CD4-positive, alpha-beta T cell (primary cell): ENCODE measurements at regions not wholly inside any gene's neighbourhood (a gene's known extent, or its start where the extent isn't known, plus 50 kb on each side); places are given as distances from the start of the nearest gene placed in this dataset.

ENCODE experiments used
- ATAC-seq: fragments of 200-7000 bp; cut with Tn5 transposase; one replicate; pipeline ENCODE4 v1.10.0; 2022; ENCODE audit warnings: mild to moderate bottlenecking; ENCODE audit not compliant: poor library complexity
- CTCF ChIA-PET: fragments of 350-600 bp; sonication (Branson Sonifier 250); formaldehyde crosslinking; loops from one replicate; lab custom pipeline; 2021; ENCODE audit warnings: antibody characterized with exemption, inconsistent platforms; lab: Charles Lee
- POLR2A ChIA-PET: fragments of 350-600 bp; sonication (Branson Sonifier 250); formaldehyde crosslinking; loops from one replicate; lab custom pipeline; 2021; ENCODE audit warnings: antibody characterized with exemption, inconsistent platforms; lab: Charles Lee
- DNase-seq, 14 experiments: peaks; one replicate each; pipeline ENCODE4 v3.0.0-alpha.2; 2013 to 2020; ENCODE audit warnings: mixed read lengths in 2 of 14
- H3K27ac ChIP-seq, 2 donors: one replicate each; pipeline versions ENCODE4 v1.5.1 to v1.7.0; 2013; ENCODE audit warnings: low read length in 2 of 2, low read depth in 1 of 2, mild to moderate bottlenecking in 1 of 2
- H3K27me3 ChIP-seq, 2 experiments: 1 replicate in 1 of 2; 2 replicates in 1 of 2; pipeline versions ENCODE4 v1.6.1 to v1.7.0; 2013; ENCODE audit warnings: low read length in 2 of 2, control low read depth in 1 of 2, mild to moderate bottlenecking in 1 of 2, moderate library complexity in 1 of 2; ENCODE audit not compliant: insufficient read depth in 2 of 2, control insufficient read depth in 1 of 2
- H3K36me3 ChIP-seq: one replicate; pipeline ENCODE4 v1.6.1; 2013; ENCODE audit warnings: low read length, control low read depth; ENCODE audit not compliant: insufficient read depth
- H3K4me1 ChIP-seq: one replicate; pipeline ENCODE4 v1.6.1; 2013; ENCODE audit warnings: low read length, control low read depth; ENCODE audit not compliant: insufficient read depth
- H3K4me3 ChIP-seq: one replicate; pipeline ENCODE4 v1.5.1; 2013; ENCODE audit warnings: mild to moderate bottlenecking, low read length, moderate library complexity
- H3K9me3 ChIP-seq, 2 experiments: 1 replicate in 1 of 2; 2 replicates in 1 of 2; pipeline versions ENCODE4 v1.6.1 to v1.7.0; 2013; ENCODE audit warnings: low read length in 2 of 2, mild to moderate bottlenecking in 2 of 2, control low read depth in 1 of 2, moderate library complexity in 1 of 2; ENCODE audit not compliant: control insufficient read depth in 1 of 2, insufficient read depth in 1 of 2
- H3K27ac Mint-ChIP-seq: one replicate; pipeline ENCODE4 v1.8.0; 2020; ENCODE audit warnings: mixed read lengths
- H3K27me3 Mint-ChIP-seq: one replicate; pipeline ENCODE4 v1.8.0; 2021; ENCODE audit warnings: mixed read lengths
- H3K36me3 Mint-ChIP-seq: one replicate; pipeline ENCODE4 v1.8.0; 2021; ENCODE audit warnings: low read depth, mixed read lengths
- H3K4me1 Mint-ChIP-seq: one replicate; pipeline ENCODE4 v1.8.0; 2021; ENCODE audit warnings: low read depth, mixed read lengths
- H3K4me3 Mint-ChIP-seq: one replicate; pipeline ENCODE4 v1.8.0; 2020; ENCODE audit warnings: mild to moderate bottlenecking, mixed read lengths
- H3K9me3 Mint-ChIP-seq: one replicate; pipeline ENCODE4 v1.8.0; 2020; ENCODE audit warnings: mixed read lengths
- CTCF ChIP-seq: fragments of 200-600 bp; IDR thresholded peaks from one replicate; pipeline ENCODE4 v1.8.0; 2022; ENCODE audit warnings: antibody characterized with exemption, mild to moderate bottlenecking
- intact Hi-C, 2 experiments: fragments of 100-400 bp; cut with DNase I in 1 of 2; cut with micrococcal nuclease in 1 of 2; formaldehyde crosslinking; loops; one replicate each; pipeline versions ENCODE4 v1.15.1 to v1.9.0; 2023 to 2025; cut with DNase I, micrococcal nuclease

DNA sequence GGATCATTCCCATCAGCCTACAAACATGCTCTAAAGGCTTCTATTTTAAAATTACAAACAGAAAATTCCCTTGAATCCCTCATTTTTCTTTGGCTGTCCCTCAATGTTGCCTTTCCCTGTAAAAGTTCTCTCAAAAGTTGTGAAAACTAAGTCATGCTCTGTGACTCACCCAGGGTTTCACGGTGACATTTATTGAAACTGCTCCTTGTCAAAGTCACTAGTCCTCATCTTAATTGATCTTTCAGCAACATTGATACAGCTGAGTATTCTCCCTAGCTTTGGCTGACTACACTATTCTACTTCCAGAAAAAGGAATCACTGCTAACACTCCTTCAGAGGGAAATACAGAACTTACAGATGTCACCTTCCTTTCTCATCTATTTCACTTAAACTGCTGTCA is 65.7 kb downstream of the ASCL4 start:
- no peak overlapping the region for H3K4me3 ChIP-seq
- POLR2A ChIA-PET = no interaction called here
- peaks cover 0 to 14% of the 10 kb centered on the region in 2 experiments for H3K9me3 ChIP-seq
- no peaks in the 10 kb centered on the region for H3K36me3 ChIP-seq
- intact Hi-C loops = no loop called here
- TF ChIP-seq CTCF = no peak
- H3K27me3 ChIP-seq = peaks cover 22 to 46% of the 10 kb centered on the region in 2 experiments
- H3K27me3 Mint-ChIP-seq = peaks cover 67% of the 10 kb centered on the region
- no peak for ATAC-seq
- CTCF ChIA-PET = no interaction called here
- no peaks in the 10 kb centered on the region for H3K9me3 Mint-ChIP-seq
- no peaks in the 10 kb centered on the region for H3K4me1 Mint-ChIP-seq
- H3K4me3 Mint-ChIP-seq = no peak overlapping the region
- no peaks in the 10 kb centered on the region for H3K36me3 Mint-ChIP-seq
- H3K27ac Mint-ChIP-seq = no peak overlapping the region
- DNase-seq = no peak
- no peak overlapping the region for H3K27ac ChIP-seq
- peaks cover 3% of the 10 kb centered on the region for H3K4me1 ChIP-seq

DNA sequence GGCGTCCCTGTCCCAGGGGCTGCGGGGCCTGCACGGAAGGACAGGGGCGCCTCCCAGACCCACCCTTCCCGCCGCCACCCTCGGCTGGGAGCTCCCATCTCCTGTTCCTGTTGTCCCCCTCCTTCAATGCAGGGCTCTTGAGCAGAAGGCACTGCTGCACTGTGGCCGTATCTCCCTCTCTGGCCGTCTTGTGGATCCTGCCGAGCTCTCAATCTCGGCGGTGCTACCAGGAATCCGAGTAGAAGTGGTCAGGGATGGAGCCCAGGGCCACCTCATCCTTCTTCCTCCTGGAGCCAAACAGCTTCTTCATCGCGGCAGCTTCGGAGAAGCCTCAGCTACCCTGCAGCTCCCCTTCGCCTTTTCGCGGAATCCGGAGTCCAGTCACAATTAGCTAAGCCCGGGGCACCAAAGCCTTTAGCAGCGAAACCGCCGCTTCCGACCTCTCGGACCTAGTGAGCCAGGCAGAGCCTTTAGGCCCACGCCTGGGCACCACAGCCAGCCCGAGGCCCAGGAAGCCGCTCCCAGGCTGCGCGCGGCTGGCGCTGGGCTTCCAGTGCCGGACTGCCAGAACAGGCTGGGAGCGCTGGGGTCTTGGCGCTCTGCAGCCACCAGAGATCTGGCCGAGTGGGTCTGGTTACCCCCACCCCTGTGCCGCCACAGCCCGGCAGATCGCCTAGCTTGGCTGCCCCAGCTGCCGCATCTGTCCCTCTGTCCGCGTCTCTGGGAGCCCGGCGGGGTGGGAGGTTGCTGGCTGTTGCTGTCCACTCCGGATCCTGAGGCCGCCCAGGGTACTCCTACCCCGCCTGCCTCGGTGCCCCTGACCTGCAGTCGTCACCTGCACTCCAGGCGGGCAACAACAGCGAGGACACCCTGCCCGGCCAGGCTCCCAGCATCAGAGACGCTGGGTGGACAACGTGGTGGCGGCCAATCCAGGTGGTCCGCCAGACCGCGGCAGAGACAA is 69.1 kb downstream of the ASCL4 start:
- Mint-ChIP-seq H3K27me3 (peaks cover 68% of the 10 kb centered on the region), H3K4me3 (no peak overlapping the region), H3K4me1 (no peaks in the 10 kb centered on the region), H3K27ac (no peak overlapping the region), H3K9me3 (no peaks in the 10 kb centered on the region), H3K36me3 (no peaks in the 10 kb centered on the region)
- ATAC-seq (no peak), DNase-seq (no peak)
- POLR2A ChIA-PET = interaction anchor here (0.6 kb wide), 1 partner anchor 1314 kb away, joined by 3 read pairs; no protein-coding TSS in a partner anchor
- Histone ChIP-seq H3K4me1 (peaks cover 3% of the 10 kb centered on the region), H3K27ac (no peak overlapping the region), H3K36me3 (no peaks in the 10 kb centered on the region), H3K27me3 (peaks cover 38 to 65% of the 10 kb centered on the region in 2 experiments), H3K4me3 (no peak overlapping the region), H3K9me3 (peaks cover 0 to 20% of the 10 kb centered on the region in 2 experiments)
- no peak for TF ChIP-seq CTCF
- CTCF ChIA-PET = no interaction called here
- intact Hi-C loops = no loop called here

GRCh38 chr12:107844312-107844921 is 69.9 kb downstream of the ASCL4 start:
- intact Hi-C loops = no loop called here
- H3K4me3 ChIP-seq = no peak overlapping the region
- no peaks in the 10 kb centered on the region for H3K4me1 Mint-ChIP-seq
- no peak overlapping the region for H3K27ac Mint-ChIP-seq
- H3K36me3 ChIP-seq = no peaks in the 10 kb centered on the region
- DNase-seq (no peak), ATAC-seq (no peak)
- peaks cover 74% of the 10 kb centered on the region for H3K27me3 Mint-ChIP-seq
- no peaks in the 10 kb centered on the region for H3K36me3 Mint-ChIP-seq
- CTCF ChIA-PET = no interaction called here
- peaks cover 38 to 60% of the 10 kb centered on the region in 2 experiments for H3K27me3 ChIP-seq
- no peak overlapping the region for H3K4me3 Mint-ChIP-seq
- TF ChIP-seq CTCF = no peak
- POLR2A ChIA-PET = no interaction called here
- no peak overlapping the region for H3K27ac ChIP-seq
- peaks cover 0 to 20% of the 10 kb centered on the region in 2 experiments for H3K9me3 ChIP-seq
- peaks cover 3% of the 10 kb centered on the region for H3K4me1 ChIP-seq
- no peaks in the 10 kb centered on the region for H3K9me3 Mint-ChIP-seq
